ENCODE measurements at regions not wholly inside any gene's neighbourhood (a gene's known extent, or its start where the extent isn't known, plus 50 kb on each side); places are given as distances from the start of the nearest gene placed in this dataset.

DNA sequence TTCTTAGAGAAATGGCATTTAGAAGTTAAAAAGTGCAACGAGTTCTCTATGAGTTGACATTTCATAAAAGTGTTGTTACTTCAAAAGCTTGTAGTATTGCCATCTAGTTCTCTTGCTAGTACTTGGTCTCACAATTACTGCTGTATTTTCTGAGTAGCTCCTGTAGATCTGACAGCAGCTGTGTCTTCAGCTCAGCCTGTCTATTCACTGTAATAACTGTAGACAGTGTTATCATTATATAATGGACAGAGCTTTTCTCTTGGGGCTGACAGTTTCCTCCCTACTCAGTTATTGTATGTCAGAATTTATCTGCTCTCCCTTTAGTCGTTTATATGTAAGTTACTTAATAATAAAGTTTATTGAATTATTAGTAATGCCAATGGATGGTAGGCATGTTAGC is 388.7 kb upstream of the VSTM2A start:
- no peak for TF ChIP-seq EZH2 (IDR thresholded peaks at IDR 0.05; ENCODE audit: low read depth)
- TF ChIP-seq, protein P1, sequence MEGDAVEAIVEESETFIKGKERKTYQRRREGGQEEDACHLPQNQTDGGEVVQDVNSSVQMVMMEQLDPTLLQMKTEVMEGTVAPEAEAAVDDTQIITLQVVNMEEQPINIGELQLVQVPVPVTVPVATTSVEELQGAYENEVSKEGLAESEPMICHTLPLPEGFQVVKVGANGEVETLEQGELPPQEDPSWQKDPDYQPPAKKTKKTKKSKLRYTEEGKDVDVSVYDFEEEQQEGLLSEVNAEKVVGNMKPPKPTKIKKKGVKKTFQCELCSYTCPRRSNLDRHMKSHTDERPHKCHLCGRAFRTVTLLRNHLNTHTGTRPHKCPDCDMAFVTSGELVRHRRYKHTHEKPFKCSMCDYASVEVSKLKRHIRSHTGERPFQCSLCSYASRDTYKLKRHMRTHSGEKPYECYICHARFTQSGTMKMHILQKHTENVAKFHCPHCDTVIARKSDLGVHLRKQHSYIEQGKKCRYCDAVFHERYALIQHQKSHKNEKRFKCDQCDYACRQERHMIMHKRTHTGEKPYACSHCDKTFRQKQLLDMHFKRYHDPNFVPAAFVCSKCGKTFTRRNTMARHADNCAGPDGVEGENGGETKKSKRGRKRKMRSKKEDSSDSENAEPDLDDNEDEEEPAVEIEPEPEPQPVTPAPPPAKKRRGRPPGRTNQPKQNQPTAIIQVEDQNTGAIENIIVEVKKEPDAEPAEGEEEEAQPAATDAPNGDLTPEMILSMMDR (conservative IDR thresholded peaks at IDR 0.05): no peak
